PC-9 (cell line): ENCODE measurements at regions not wholly inside any gene's neighbourhood (a gene's known extent, or its start where the extent isn't known, plus 50 kb on each side); places are given as distances from the start of the nearest gene placed in this dataset.

Source experiments
- BruUV-seq: library from RNA; stranded (reverse); fragments of 400-500 nt; replicated peaks from 2 replicates; lab custom pipeline; 2021; lab: Mats Ljungman, UMichigan
- CTCF ChIA-PET: fragments of 300-600 bp; sonication (Branson Sonifier 250); formaldehyde crosslinking; loops from one replicate; lab custom pipeline; 2022; ENCODE audit warnings: antibody characterized with exemption; lab: Charles Lee
- POLR2A ChIA-PET: fragments of 300-600 bp; sonication (Branson Sonifier 250); formaldehyde crosslinking; loops from one replicate; lab custom pipeline; 2022; ENCODE audit warnings: antibody characterized with exemption; ENCODE audit not compliant: unreplicated experiment; lab: Charles Lee
- DNase-seq, 2 experiments: peaks; one replicate each; pipeline versions ENCODE4 v3.0.0 to v3.0.0-alpha.2; 2015 to 2022; ENCODE audit warnings: mixed read lengths in 1 of 2
- H2AFZ ChIP-seq: fragments of 200-600 bp; sonication (generic); 2 replicates; pipeline ENCODE4 v1.8.1; 2017; ENCODE audit warnings: antibody characterized with exemption
- H3F3A ChIP-seq: fragments of 200-600 bp; sonication (generic); 2 replicates; pipeline ENCODE4 v1.8.1; 2017; ENCODE audit warnings: antibody characterized with exemption, mild to moderate bottlenecking, low read depth; ENCODE audit not compliant: insufficient read depth
- H3K27ac ChIP-seq: fragments of 200-600 bp; sonication (generic); 2 replicates; pipeline ENCODE4 v1.6.1; 2016; ENCODE audit warnings: mixed run types
- H3K27me3 ChIP-seq: fragments of 200-600 bp; sonication (generic); 2 replicates; pipeline ENCODE4 v1.6.1; 2016; ENCODE audit warnings: low read depth, mixed run types; ENCODE audit not compliant: insufficient read depth
- H3K36me3 ChIP-seq: fragments of 200-600 bp; sonication (generic); 2 replicates; pipeline ENCODE4 v1.6.1; 2016; ENCODE audit warnings: low read depth, mixed run types
- H3K4me1 ChIP-seq: fragments of 200-600 bp; sonication (generic); replicated peaks from 2 replicates; pipeline ENCODE4 v1.6.1; 2016; ENCODE audit warnings: mixed run types; ENCODE audit not compliant: insufficient read depth
- H3K4me2 ChIP-seq: fragments of 200-600 bp; sonication (generic); 2 replicates; pipeline ENCODE4 v1.6.1; 2017; ENCODE audit warnings: mixed run types
- H3K4me3 ChIP-seq: fragments of 200-600 bp; sonication (generic); 2 replicates; pipeline ENCODE4 v1.6.1; 2016; ENCODE audit warnings: mixed run types
- H3K79me2 ChIP-seq: fragments of 200-600 bp; sonication (generic); 2 replicates; pipeline ENCODE4 v1.6.1; 2017; ENCODE audit warnings: low read depth, mixed run types
- H3K9me2 ChIP-seq: fragments of 200-600 bp; sonication (generic); 2 replicates; pipeline ENCODE4 v1.8.1; 2017; ENCODE audit warnings: mild to moderate bottlenecking; ENCODE audit not compliant: insufficient read depth
- H3K9me3 ChIP-seq: fragments of 200-600 bp; sonication (generic); 2 replicates; pipeline ENCODE4 v1.8.1; 2016; ENCODE audit warnings: low read depth; ENCODE audit not compliant: insufficient read depth
- H4K20me1 ChIP-seq: fragments of 200-600 bp; sonication (generic); 2 replicates; pipeline ENCODE4 v1.8.1; 2017; ENCODE audit not compliant: insufficient read depth
- EZH2 ChIP-seq: fragments of 200-600 bp; sonication (generic); IDR thresholded peaks from 2 replicates; pipeline ENCODE4 v1.8.0; 2017; ENCODE audit warnings: antibody characterized with exemption, low read depth
- intact Hi-C: fragments of 100-400 bp; cut with micrococcal nuclease; formaldehyde crosslinking; loops from one replicate; pipeline ENCODE4 v1.10.0; 2022; ENCODE audit not compliant: unreplicated experiment
- TF ChIP-seq, protein P1 (sequence below): fragments of 200-600 bp; sonication (generic); conservative IDR thresholded peaks from 2 replicates; pipeline ENCODE4 v1.6.1; 2017; ENCODE audit warnings: mixed run types, antibody characterized with exemption, mild to moderate bottlenecking, moderate library complexity

DNA sequence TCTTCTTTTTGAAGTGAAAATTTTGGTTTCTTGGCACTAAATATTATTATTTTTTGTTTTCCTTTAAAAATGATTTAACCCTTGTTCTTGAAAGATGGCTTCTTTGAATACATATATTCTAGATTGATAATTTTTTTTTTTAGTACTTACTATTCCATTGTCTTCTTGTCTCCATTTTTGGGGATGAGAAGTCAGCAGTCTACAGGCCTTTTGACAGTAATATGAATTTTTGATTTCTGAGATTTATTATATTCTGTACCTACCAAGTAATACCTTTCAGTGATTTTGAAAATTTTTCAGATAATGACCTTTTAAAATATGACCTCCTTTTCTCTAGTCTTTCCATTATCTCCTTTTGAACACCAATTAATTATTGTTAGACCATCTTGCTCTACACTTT, 294.1 kb upstream of the LARGE1 start:
- no peaks in the 10 kb centered on the region for H3K79me2 ChIP-seq
- no peaks in the 10 kb centered on the region for H4K20me1 ChIP-seq
- ChIA-PET POLR2A (no interaction called here), CTCF (no interaction called here)
- H3K9me3 ChIP-seq: no peaks in the 10 kb centered on the region
- BruUV-seq: no TSS peak
- no peak overlapping the region for H3K4me3 ChIP-seq
- no peak for TF ChIP-seq EZH2
- TF ChIP-seq, protein P1, sequence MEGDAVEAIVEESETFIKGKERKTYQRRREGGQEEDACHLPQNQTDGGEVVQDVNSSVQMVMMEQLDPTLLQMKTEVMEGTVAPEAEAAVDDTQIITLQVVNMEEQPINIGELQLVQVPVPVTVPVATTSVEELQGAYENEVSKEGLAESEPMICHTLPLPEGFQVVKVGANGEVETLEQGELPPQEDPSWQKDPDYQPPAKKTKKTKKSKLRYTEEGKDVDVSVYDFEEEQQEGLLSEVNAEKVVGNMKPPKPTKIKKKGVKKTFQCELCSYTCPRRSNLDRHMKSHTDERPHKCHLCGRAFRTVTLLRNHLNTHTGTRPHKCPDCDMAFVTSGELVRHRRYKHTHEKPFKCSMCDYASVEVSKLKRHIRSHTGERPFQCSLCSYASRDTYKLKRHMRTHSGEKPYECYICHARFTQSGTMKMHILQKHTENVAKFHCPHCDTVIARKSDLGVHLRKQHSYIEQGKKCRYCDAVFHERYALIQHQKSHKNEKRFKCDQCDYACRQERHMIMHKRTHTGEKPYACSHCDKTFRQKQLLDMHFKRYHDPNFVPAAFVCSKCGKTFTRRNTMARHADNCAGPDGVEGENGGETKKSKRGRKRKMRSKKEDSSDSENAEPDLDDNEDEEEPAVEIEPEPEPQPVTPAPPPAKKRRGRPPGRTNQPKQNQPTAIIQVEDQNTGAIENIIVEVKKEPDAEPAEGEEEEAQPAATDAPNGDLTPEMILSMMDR: no peak
- H3K27me3 ChIP-seq: peaks cover 19% of the 10 kb centered on the region
- H3K4me2 ChIP-seq: no peak overlapping the region
- intact Hi-C loops: no loop called here
- H3K36me3 ChIP-seq: no peaks in the 10 kb centered on the region
- H3K27ac ChIP-seq: no peak overlapping the region
- no peak for DNase-seq
- H3F3A ChIP-seq: no peaks in the 10 kb centered on the region
- no peaks in the 10 kb centered on the region for H3K4me1 ChIP-seq
- no peaks in the 10 kb centered on the region for H3K9me2 ChIP-seq
- no peak overlapping the region for H2AFZ ChIP-seq

DNA sequence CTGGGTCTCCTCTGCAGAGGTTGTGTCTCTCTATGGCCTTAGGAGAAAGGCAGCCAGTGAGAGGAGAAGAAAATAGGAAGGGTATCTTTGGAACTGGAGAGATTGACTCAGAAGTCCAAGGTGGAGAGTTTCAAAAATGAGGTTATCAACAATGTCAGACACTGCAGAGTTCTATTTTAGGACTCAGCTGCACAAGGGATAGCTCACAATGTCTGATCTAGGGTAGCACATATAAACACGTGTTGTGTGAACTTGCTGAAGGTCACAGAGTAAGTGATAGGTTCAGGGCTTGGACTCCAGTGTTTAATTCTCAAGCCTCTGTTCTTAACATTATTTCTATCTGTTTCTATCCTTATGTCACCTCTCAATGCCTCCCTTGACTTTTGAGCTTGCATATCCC, 305.0 kb upstream of the LARGE1 start:
- no peak overlapping the region for H3K27ac ChIP-seq
- TF ChIP-seq, protein P1: no peak
- no peak for TF ChIP-seq EZH2
- POLR2A ChIA-PET: no interaction called here
- no peak overlapping the region for H3K4me3 ChIP-seq
- H3K9me3 ChIP-seq: no peaks in the 10 kb centered on the region
- peaks cover 41% of the 10 kb centered on the region for H3K27me3 ChIP-seq
- no peaks in the 10 kb centered on the region for H3K4me1 ChIP-seq
- no peak overlapping the region for H2AFZ ChIP-seq
- H3F3A ChIP-seq: no peaks in the 10 kb centered on the region
- no TSS peak for BruUV-seq
- no peaks in the 10 kb centered on the region for H3K36me3 ChIP-seq
- H3K9me2 ChIP-seq: no peaks in the 10 kb centered on the region
- H3K4me2 ChIP-seq: no peak overlapping the region
- intact Hi-C loops: no loop called here
- no peak for DNase-seq
- H3K79me2 ChIP-seq: no peaks in the 10 kb centered on the region
- CTCF ChIA-PET: interaction anchor here (0.6 kb wide), 1 partner anchor 162 kb away, joined by 3 read pairs; no protein-coding TSS in a partner anchor
- no peaks in the 10 kb centered on the region for H4K20me1 ChIP-seq

DNA sequence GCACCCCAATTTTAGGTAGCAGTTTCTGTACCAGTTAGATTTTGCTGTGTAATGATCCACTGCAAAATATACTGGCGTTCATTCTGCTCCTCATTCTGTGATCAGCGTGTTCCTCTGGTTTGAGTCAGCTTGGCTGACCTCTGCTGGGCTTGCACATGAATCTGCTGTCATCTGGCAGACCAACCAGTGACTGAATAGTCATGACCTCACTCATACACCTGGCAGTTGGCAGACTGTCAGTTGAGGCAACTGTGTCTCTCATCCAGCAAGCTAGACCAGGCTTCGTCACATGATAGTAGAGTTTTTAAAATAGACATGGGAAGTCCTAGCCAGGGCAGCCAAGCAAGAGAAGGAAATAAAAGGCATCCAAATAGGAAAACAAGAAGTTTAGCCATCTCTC, 316.3 kb upstream of the LARGE1 start:
- no peaks in the 10 kb centered on the region for H3K36me3 ChIP-seq
- no peaks in the 10 kb centered on the region for H3K79me2 ChIP-seq
- POLR2A ChIA-PET: no interaction called here
- H3K4me1 ChIP-seq: no peaks in the 10 kb centered on the region
- no peak overlapping the region for H3K4me2 ChIP-seq
- no TSS peak for BruUV-seq
- H3K27me3 ChIP-seq: 0 out of 2 replicates have a peak, but pooled peaks cover 4% of the 10 kb centered on the region
- TF ChIP-seq, protein P1: no peak
- TF ChIP-seq EZH2: no peak
- no peak overlapping the region for H3K4me3 ChIP-seq
- no peaks in the 10 kb centered on the region for H4K20me1 ChIP-seq
- intact Hi-C loops: no loop called here
- no peak overlapping the region for H3K27ac ChIP-seq
- no peaks in the 10 kb centered on the region for H3K9me2 ChIP-seq
- DNase-seq: no peak
- H3K9me3 ChIP-seq: no peaks in the 10 kb centered on the region
- H3F3A ChIP-seq: no peaks in the 10 kb centered on the region
- H2AFZ ChIP-seq: no peak overlapping the region
- CTCF ChIA-PET: no interaction called here
